ENCODE measurements at regions not wholly inside any gene's neighbourhood (a gene's known extent, or its start where the extent isn't known, plus 50 kb on each side); places are given as distances from the start of the nearest gene placed in this dataset.
A peak's percentile ranks its signal among the peaks of the same experiment; 100 is the strongest.

DNA sequence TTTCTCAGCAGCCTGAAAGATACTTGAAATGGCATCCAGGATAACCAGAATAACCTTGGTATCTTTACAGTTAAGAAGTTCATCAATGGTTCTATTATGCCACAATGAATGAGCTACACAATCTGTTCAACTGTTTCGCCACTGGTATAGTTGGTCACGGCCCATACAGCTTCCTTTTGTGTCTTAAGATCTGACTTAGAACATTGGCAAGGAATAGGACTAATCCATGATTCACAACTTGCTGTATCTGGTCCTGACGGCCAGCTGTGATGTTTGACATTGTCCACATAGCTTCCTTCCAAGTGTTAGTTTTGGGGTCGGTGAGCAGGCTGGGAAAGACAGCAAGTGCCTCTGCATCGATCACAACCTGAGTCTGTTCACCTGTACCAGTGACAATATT, 113.3 kb upstream of the RAD23B start:
- no peak for DNase-seq

DNA sequence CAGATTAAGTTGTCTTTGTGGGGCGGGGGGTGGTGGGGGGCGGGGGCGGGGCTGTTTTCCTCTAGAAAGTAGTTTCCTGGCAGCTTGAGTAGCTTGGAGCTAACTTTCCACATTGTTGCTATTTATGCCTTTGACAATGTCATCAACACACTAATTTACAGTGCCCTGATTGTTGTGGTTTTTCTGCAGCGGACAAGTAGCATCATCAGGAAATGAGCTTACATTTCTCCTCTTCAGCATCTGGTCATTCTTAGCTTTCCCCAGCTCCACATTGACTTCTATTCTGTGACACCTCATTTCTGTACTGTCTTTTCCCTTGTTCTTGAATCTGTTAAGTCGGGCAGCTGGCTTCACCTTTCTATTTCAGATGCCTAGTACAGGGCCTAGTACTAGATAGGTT, 112.3 kb upstream of the RAD23B start:
- no peak for DNase-seq

DNA sequence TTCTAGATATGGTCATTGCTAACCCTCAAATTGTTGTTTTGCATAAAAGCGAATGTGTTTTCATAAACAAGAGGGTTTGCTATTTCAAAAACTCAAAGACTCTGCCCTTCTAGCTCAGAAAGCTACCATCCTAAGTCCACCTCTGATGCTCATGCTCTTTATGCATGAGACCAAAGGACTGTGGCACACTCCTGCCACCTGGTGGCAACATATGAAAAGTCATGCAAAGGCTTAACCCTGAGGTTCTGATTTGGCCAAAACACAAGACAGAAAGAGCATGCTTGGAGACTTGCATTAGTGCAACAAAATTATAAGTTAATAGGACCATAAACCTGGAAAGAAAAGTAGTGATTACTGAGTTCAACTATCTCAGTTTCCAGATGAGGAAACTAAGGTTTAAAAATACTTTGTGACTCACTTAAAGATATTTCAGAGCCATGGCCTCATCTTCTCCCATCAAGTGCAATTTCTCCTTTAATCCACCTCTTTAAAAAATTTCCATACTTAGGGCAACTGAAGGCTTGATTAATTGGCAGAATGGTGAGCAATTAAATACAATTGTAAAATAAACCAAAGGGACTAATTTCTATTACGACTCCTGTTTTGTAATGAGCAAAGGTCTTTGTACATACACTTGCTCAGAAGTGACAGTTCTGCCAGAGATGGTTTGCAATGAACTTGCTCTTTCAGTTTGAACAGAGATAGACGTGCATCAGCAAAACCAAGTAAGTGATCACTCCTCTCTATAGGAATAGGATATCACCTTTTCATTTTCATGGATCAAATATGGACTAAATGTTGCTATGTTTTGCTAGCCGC, 110.7 kb upstream of the RAD23B start:
- DNase-seq = peak; percentile 72

DNA sequence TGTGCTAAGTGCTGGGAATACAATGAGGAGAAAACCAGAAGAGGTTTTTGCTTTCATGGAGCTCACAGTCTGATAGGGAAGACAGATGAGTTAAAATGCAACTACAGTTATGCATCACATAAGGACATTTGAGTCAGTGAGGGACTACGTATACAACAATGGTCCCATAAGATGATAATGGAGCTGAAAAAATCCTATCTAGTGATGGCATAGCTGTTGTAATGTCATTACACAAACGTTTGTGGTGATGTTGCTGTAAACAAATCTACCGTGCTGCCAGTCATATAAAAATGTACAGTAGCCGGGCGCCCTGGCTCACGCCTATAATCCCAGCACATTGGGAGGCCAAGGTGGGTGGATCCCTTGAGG, 110.1 kb upstream of the RAD23B start:
- DNase-seq = no peak

DNA sequence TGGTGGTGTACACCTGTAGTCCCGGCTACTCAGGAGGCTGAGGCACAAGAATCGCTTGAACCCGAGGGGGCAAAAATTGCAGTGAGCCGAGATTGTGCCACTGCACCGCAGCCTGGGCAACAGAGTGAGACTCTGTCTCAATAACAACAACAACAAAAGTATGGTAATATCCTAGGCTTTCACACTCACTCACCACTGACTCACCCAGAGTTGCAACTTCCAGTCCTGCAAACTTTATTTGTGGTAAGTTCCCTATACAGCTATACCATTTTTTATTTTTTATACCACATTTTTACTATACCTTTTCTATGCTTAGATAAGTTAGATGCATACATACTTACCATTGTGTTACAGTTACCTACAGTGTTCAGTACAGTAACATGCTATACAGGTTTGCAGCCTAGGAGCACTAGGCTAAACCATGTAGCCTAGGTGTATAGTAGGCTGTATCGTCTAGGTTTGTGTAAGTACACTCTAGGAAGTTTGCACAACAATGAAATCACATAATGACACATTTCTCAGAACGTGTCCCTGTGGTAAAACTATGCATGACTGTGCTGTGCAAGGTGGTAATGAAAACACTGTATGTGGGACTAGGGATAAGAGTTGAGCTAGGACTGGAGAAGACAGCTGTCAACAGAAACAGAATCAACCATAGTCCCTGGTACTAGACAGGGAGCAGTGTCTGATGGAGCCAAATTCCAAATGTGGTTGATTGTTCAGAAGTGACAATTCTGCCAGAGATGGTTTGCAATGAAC, 109.5 kb upstream of the RAD23B start:
- DNase-seq = peak; percentile 22

GRCh38 chr9:107174441-107174840, 108.6 kb upstream of the RAD23B start:
- DNase-seq = peak; percentile 43

GRCh38 chr9:107175041-107175440, 108.0 kb upstream of the RAD23B start:
- DNase-seq = no peak

- DNase-seq = no peak
Observed at GRCh38 chr9:107175816-107176435, 107.2 kb upstream of the RAD23B start.

DNA sequence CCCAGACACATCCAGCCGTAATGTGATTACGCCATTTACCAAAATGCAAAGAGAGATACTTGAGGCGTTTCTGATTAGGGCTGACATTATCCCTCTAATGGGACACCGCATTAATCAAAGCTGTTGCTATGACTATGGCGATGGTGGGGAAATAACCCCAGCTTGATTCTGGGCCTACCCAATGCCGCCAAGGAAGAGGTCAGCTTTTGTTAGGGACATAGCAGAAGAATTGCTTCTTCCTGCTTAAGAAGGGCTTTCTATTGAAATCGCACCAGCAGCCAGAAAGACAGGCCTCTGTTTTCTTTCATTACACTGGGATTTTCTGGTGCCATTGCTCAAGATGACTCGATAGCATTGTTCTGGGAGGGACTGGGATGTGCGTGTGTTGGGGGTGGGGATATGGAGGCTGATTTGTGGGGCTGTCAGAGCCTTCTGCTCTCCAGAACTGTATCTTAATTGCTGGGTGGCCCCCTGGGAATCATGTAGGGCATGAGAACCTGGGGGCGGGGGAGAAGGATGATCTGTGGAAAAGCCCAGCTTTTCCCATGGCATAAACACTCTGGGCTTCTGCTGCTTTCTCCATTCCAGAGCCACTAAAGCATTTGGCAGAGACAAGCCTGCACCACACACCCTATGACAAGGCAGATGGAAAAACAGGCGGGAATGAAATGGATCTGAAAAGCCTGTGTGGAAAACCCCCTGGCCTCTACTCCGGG, 106.5 kb upstream of the RAD23B start:
- peak; percentile 81 for DNase-seq

DNA sequence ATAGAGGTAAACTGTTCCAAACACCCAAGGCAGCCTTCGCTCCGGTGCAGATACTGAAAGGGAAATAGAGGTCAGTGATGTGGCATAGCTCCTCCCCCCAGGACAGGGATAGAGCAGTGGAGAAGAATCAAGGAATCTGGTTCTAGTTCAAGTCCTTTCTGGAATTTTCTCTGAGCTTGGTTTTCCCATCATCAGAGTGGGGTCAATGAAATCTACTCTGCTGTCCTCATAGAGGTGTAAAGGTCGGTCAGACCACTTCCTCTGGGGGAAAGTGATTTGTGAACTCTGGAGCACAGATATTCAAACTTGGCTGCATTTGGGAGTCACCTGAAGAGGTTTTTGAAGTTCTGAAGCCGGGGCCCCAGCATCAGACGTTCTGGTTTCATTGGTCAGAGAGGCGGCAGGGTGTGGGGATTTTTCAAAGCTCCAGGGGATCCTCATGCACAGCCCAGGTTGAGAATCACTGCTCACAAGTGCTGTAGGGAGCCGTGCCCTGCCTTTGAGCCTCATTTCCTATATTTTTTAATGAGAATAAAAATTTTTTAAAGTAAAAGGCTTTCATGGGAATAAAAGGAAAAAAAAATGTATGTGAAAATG, 105.7 kb upstream of the RAD23B start:
- no peak for DNase-seq

DNA sequence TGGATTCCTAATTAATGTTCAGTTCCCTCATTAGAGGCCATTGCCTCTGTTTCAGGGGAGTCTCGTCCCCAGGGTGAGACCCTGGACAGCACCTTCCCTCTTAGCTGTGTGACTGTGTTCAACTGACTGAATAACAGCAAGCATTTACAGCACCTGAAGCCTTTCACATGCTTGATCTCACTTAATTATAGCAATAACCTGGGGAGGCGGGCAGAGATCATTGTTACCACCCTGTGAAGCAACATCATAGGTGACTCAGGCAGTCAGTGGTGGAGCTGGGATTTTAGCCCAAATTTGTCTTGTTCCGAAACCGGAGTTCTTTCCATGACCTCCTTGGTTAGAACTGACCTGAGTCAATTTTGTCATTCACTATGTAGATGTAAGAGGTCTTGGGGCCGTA, 105.2 kb upstream of the RAD23B start:
- no peak for DNase-seq

DNA sequence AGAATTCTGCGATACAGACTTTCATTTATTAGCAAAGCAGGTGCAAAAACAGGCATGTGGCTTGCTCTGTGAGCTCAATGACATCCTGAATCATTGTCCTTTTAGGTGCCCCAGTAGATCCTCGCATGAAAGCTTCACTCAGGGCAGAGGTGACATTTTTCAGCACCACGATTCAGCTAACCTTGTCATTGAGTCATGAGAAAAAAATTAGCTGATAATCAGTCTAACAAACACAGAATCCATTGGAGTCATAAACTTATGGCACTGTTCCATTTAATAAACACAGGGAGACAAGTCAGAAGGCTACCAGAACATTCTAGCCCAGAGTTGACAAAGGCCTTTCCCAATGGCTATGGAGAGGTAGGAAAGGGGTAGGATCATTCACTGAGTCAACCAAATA, 104.8 kb upstream of the RAD23B start:
- DNase-seq = peak; percentile 13

- no peak for DNase-seq
Observed at GRCh38 chr9:107180206-107180605, 102.9 kb upstream of the RAD23B start.

DNA sequence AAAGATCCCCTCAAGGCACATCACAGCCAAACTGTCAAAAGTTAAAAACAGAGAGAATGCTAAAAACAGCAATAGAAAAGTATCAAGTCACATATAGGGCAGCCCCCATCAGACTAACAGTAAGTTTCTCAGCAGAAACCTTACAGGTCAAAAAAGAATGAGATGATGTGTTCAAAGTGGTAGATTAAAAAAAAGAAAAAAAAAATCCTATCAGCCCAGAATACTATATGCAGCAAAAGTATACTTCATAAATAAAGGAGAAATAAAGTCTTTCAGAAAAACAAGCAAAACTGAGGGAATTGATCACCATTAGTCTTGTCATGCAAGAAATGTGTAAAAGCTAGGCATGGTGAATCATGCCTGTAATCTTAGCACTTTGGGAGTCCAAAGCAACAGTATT, 99.9 kb upstream of the RAD23B start:
- no peak for DNase-seq

DNA sequence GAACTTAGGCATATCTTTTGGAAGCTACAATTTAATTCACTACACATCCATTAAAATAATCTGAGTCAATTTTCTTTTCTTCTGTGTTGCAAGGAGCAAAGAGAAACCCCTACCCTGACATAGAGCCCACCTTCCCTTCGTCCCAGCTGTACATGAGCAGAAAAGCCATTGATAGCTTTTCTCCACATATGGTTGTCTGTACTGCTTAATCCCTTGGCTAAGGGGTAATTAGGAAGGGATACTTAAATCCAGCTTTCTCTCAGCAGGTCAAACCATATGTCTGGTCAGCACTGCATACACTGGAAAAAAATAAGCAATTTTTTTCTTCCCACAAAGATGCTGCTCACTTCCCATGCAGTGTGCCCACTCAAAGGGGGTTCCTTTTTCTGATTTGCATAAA, 94.7 kb upstream of the RAD23B start:
- no peak for DNase-seq

GRCh38 chr9:107190061-107190935, 92.8 kb upstream of the RAD23B start:
- DNase-seq = peak; percentile 67

- no peak for DNase-seq
Observed at GRCh38 chr9:107190936-107191290, 92.2 kb upstream of the RAD23B start.

GRCh38 chr9:107193251-107193650, 89.8 kb upstream of the RAD23B start:
- no peak for DNase-seq

- DNase-seq = no peak
Observed at GRCh38 chr9:107198718-107199117, 84.4 kb upstream of the RAD23B start.

DNA sequence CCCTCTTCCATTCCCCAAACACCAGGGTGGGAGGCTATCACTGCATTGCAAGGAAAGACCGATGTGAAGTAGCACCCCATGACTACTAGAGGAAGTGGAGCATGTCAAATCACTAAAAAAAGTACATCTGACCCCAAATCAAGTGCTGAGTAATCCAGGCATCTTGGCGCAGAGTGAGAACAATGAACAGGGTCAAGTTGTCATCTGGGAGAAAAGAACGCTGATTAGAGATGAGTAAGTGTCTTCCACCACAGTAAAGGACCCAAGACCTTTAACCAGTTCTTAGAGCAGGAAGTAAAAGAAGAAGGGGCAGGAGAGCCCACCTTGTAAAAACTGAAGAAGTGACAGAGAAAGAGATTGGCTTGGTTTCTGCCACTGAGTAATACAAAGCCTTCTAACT, 75.0 kb upstream of the RAD23B start:
- DNase-seq = peak; percentile 13

DNA sequence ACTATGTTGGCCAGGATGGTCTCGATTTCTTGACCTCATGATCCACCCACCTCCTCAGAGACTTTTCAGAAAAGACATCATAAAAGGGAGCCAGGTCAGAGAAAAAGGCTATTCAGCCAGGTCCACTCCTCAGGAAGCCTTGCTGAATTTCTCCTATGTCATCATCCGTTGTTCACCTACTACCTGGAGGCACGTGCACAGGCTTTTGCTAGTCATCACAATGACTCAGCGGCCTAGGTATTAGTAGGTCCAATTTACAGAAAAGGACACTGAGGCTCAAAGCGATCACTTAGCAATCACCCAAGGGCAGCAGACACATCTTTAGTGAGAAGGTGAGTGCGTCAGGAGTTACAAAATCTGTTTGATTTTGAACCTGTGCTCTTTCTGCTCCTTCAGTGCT, 72.3 kb upstream of the RAD23B start:
- no peak for DNase-seq

All from fibroblast of skin of back (primary cell).